WTC11 (cell line): ENCODE measurements at regions not wholly inside any gene's neighbourhood (a gene's known extent, or its start where the extent isn't known, plus 50 kb on each side); places are given as distances from the start of the nearest gene placed in this dataset.

ENCODE experiments used
- CTCF ChIP-seq: fragments of 200-600 bp; IDR thresholded peaks from 2 replicates; pipeline ENCODE4 v1.8.0; 2022; ENCODE audit warnings: antibody characterized with exemption
- ETV6 ChIP-seq: sonication (generic); formaldehyde crosslinking; IDR thresholded peaks from 2 replicates; pipeline ENCODE4 v1.8.1; 2022; ENCODE audit warnings: mild to moderate bottlenecking, missing genetic modification reagents
- FOXP1 ChIP-seq: sonication (generic); formaldehyde crosslinking; IDR thresholded peaks from 2 replicates; pipeline ENCODE4 v1.8.0; 2022; ENCODE audit warnings: missing genetic modification reagents, mild to moderate bottlenecking, moderate library complexity, borderline replicate concordance
- GABPB1 ChIP-seq: sonication (generic); formaldehyde crosslinking; IDR thresholded peaks from 2 replicates; pipeline ENCODE4 v1.8.1; 2023; ENCODE audit warnings: mild to moderate bottlenecking, missing genetic modification reagents
- NFE2L1 ChIP-seq: sonication (generic); formaldehyde crosslinking; IDR thresholded peaks from 2 replicates; pipeline ENCODE4 v1.8.1; 2023; ENCODE audit warnings: missing genetic modification reagents
- SP1 ChIP-seq: sonication (generic); formaldehyde crosslinking; conservative IDR thresholded peaks from 2 replicates; pipeline ENCODE4 v1.8.1; 2022; ENCODE audit warnings: missing genetic modification reagents
- TEAD4 ChIP-seq: sonication (generic); formaldehyde crosslinking; IDR thresholded peaks from 2 replicates; pipeline ENCODE4 v1.8.0; 2022; ENCODE audit warnings: mild to moderate bottlenecking, missing genetic modification reagents
- USF1 ChIP-seq: sonication (generic); formaldehyde crosslinking; IDR thresholded peaks from 2 replicates; pipeline ENCODE4 v1.8.0; 2022; ENCODE audit warnings: mild to moderate bottlenecking, missing genetic modification reagents
- TF ChIP-seq, protein P1 (sequence below): sonication (generic); formaldehyde crosslinking; IDR thresholded peaks from 2 replicates; pipeline ENCODE4 v1.8.1; 2023; ENCODE audit warnings: mild to moderate bottlenecking, missing genetic modification reagents, moderate library complexity
- TF ChIP-seq, protein P2 (sequence below): sonication (generic); formaldehyde crosslinking; IDR thresholded peaks from 2 replicates; pipeline ENCODE4 v1.8.1; 2023; ENCODE audit warnings: mild to moderate bottlenecking, missing genetic modification reagents
- TF ChIP-seq, protein P3 (sequence below): sonication (generic); formaldehyde crosslinking; IDR thresholded peaks from 2 replicates; pipeline ENCODE4 v1.8.1; 2023; ENCODE audit warnings: mild to moderate bottlenecking, moderate library complexity, missing genetic modification reagents

DNA sequence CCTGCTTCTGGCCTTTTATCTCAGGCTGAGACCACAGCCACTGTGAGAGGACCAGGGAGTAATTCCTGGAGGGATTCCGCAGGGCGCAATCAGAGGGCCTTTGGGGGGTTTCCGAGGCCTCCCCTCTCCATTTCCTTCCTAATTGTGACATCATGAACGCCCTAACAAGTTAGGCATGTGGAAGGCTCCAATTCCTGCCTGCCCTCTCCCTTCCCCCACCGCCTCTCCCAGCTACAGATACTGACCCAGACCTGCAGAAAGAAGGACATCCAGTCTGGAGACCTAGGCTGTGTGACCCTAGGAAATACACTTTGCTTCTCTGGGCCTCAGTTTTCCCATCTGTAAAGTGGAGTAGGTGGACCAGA is 637.9 kb downstream of the MED13L start:
- TF ChIP-seq TEAD4 (CRISPR knock-in tag) (no peak), SP1 (no peak), CTCF (no peak), NFE2L1 (CRISPR knock-in tag) (no peak), USF1 (CRISPR knock-in tag) (no peak), GABPB1 (no peak), FOXP1 (CRISPR knock-in tag) (no peak), ETV6 (CRISPR knock-in tag) (no peak)
- TF ChIP-seq, protein P1, sequence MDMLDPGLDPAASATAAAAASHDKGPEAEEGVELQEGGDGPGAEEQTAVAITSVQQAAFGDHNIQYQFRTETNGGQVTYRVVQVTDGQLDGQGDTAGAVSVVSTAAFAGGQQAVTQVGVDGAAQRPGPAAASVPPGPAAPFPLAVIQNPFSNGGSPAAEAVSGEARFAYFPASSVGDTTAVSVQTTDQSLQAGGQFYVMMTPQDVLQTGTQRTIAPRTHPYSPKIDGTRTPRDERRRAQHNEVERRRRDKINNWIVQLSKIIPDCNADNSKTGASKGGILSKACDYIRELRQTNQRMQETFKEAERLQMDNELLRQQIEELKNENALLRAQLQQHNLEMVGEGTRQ (CRISPR knock-in tag) = no peak
- TF ChIP-seq, protein P2, sequence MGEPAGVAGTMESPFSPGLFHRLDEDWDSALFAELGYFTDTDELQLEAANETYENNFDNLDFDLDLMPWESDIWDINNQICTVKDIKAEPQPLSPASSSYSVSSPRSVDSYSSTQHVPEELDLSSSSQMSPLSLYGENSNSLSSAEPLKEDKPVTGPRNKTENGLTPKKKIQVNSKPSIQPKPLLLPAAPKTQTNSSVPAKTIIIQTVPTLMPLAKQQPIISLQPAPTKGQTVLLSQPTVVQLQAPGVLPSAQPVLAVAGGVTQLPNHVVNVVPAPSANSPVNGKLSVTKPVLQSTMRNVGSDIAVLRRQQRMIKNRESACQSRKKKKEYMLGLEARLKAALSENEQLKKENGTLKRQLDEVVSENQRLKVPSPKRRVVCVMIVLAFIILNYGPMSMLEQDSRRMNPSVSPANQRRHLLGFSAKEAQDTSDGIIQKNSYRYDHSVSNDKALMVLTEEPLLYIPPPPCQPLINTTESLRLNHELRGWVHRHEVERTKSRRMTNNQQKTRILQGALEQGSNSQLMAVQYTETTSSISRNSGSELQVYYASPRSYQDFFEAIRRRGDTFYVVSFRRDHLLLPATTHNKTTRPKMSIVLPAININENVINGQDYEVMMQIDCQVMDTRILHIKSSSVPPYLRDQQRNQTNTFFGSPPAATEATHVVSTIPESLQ (CRISPR knock-in tag) = no peak
- TF ChIP-seq, protein P3, sequence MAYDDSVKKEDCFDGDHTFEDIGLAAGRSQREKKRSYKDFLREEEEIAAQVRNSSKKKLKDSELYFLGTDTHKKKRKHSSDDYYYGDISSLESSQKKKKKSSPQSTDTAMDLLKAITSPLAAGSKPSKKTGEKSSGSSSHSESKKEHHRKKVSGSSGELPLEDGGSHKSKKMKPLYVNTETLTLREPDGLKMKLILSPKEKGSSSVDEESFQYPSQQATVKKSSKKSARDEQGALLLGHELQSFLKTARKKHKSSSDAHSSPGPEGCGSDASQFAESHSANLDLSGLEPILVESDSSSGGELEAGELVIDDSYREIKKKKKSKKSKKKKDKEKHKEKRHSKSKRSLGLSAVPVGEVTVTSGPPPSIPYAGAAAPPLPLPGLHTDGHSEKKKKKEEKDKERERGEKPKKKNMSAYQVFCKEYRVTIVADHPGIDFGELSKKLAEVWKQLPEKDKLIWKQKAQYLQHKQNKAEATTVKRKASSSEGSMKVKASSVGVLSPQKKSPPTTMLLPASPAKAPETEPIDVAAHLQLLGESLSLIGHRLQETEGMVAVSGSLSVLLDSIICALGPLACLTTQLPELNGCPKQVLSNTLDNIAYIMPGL (CRISPR knock-in tag) = no peak
